Glomerular visceral epithelial cell (primary cell): ENCODE measurements at regions not wholly inside any gene's neighbourhood (a gene's known extent, or its start where the extent isn't known, plus 50 kb on each side); places are given as distances from the start of the nearest gene placed in this dataset.
"Not testable (repeated sequence)": the region's sequence is repeated elsewhere in the genome, so short reads cannot be mapped to it uniquely, and the experiment has no call there.

ENCODE experiments used
- DNase-seq: peaks from one replicate; pipeline ENCODE4 v3.0.0-alpha.2; 2016; ENCODE audit errors: extremely low spot score

- peak; percentile 0 for DNase-seq
Measured at GRCh38 chr7:137110091-137110509, 233.4 kb downstream of the PTN start.

GRCh38 chr7:137107802-137108201 is 235.7 kb downstream of the PTN start:
- DNase-seq, result not testable (repeated sequence)

- DNase-seq, result peak; percentile 33
Measured at GRCh38 chr7:137103526-137103925, 235.1 kb downstream of the CHRM2 start.

GRCh38 chr7:137097111-137097510 is 228.7 kb downstream of the CHRM2 start:
- DNase-seq, result no peak

DNA sequence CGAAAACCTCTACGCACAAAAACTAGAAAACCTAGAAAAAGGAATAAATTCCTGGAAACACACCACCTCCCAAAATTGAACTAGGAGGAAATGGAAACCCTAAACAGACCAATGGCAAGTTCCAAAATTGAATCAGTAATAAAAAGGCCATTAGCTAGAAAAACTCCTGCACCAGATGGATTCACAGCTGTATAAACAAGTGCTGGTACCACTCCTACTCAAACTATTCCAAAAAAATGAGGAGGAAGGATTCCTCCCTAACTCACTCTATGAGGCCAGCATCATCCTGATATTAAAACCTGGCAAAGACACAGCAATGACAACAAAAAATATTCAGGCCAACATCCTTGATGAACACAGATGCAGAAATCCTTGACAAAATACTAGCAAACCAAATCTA is 228.2 kb downstream of the CHRM2 start:
- no peak for DNase-seq

DNA sequence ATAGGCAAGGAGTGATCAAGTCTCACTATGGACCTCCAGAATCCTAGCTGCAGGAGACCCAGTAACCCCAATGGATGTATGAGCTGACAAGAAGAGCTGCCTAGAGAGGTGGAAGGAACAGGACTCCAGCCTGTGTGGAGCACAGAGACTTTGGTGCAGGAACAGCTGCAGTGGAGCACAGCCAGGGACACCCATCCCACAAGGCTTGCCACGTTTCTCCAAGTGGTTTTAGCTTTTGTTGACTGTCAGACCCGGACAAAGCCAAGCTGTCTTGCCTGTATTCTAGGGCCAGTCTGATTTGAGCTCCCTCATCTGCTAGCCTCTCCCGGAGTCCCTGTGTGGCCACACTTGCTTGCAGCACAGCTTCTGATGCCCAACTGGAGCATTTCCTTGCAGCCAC is 224.7 kb downstream of the CHRM2 start:
- DNase-seq, result no peak

- no peak for DNase-seq
Measured at GRCh38 chr7:137091396-137091795, 222.9 kb downstream of the CHRM2 start.

DNA sequence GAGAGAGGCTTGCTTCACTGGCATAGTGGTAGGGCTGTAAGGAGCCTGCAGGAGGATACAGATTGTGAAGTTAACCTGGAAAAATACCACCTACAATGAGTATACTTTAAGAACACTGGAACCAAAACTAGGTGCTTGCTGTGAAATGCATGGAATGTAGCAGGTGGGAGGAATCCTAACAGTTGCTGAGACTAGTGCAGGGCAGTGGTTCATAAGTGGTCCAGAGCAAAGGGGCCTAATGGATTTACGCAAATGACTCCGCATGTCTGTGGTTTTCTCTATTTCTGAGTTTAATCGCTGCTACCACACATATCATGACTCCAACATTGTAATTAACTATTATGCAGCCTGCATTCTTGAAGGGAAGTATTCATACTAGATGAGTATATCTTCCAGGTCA is 218.4 kb downstream of the CHRM2 start:
- DNase-seq, result peak; percentile 2

DNA sequence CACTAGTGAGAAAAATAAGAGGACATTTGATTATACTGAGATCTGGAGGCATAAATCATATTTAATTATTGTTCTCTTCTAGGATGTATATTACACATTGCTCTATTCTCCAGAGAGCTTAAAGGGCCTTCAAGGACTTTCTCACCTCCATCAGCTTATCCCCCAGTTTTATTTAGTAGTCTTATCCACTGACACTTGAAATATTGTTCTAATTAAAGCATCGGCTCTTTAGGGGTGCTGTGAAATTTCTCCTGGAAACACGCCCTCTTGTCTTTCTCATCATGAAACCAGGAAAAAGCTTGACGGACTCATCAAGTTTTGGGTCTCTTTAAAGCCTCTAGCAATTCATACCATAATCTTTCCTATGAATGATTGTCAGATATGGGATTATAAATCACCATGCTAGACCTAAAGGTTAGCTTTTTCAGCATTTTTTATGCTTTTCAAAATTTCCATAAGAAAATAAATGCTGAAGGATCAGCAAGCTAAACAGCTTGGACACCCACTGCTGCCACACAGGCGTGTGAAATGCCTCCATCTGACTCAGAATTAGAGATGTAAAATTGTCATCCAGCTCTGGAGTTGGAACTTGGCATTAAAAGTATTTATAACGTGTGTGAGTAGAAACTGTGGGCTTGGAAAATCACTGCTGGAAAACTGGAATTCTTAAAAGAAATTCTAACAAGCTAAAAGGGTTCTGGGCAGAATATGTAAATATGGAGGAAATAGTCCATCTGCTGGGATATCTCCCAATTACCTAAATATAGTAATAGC is 216.3 kb downstream of the CHRM2 start:
- DNase-seq, result no peak

- no peak for DNase-seq
Measured at GRCh38 chr7:137082391-137082790, 213.9 kb downstream of the CHRM2 start.

- peak; percentile 49 for DNase-seq
Measured at GRCh38 chr7:137081321-137082093, 213.1 kb downstream of the CHRM2 start.

GRCh38 chr7:137080516-137081203 is 212.2 kb downstream of the CHRM2 start:
- DNase-seq, result peak; percentile 2

GRCh38 chr7:137078781-137079180 is 210.3 kb downstream of the CHRM2 start:
- no peak for DNase-seq

DNA sequence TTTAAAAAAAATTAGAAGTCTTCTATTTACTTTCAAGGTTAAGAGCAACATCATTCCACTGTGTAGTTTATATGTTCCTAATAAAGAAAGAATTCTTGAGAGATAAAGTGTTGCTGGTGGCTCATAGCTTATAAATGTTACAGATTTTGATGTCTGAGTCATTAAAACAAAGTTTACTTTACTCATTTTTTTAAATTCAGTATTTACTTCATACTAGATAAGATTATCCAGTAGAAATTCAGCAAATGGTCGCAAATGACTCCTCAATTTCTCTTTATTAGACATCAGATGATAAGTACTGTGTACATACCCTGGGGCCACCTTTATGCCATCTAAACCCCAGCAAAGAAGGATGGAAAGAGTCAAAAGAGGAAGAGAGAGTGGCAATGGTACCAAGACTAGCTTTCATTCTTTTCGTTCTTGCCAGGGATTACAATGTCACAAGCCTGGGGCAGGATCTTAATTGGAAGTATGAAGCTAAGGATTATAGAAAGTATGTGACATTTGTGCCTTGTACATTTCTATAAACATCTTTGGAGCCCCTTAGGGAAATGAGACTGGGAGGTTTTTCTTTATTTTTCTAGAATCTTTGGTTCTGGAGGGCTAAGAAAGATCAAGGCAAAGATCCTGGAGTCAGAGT is 206.1 kb downstream of the CHRM2 start:
- DNase-seq, result no peak

GRCh38 chr7:137073571-137074325 is 205.3 kb downstream of the CHRM2 start:
- DNase-seq, result peak; percentile 4
